PC-9 (cell line): ENCODE measurements at regions not wholly inside any gene's neighbourhood (a gene's known extent, or its start where the extent isn't known, plus 50 kb on each side); places are given as distances from the start of the nearest gene placed in this dataset.

Source experiments
- CTCF ChIP-seq: fragments of 200-600 bp; sonication (generic); conservative IDR thresholded peaks from 2 replicates; pipeline ENCODE4 v1.6.1; 2017; ENCODE audit warnings: mixed run types, antibody characterized with exemption, mild to moderate bottlenecking, moderate library complexity
- EZH2 ChIP-seq: fragments of 200-600 bp; sonication (generic); IDR thresholded peaks from 2 replicates; pipeline ENCODE4 v1.8.0; 2017; ENCODE audit warnings: antibody characterized with exemption, low read depth

GRCh38 chr3:163952499-163952898 is 1125.8 kb downstream of the SI start:
- TF ChIP-seq CTCF, result no peak
- TF ChIP-seq EZH2, result no peak
